HG03097 (cell line): ENCODE measurements at regions not wholly inside any gene's neighbourhood (a gene's known extent, or its start where the extent isn't known, plus 50 kb on each side); places are given as distances from the start of the nearest gene placed in this dataset.

Experiments used
- ATAC-seq: cut with Tn5 transposase; IDR thresholded peaks from one replicate; pipeline ENCODE4 v1.9.1; 2021; ENCODE audit not compliant: unreplicated experiment, low FRiP score

DNA sequence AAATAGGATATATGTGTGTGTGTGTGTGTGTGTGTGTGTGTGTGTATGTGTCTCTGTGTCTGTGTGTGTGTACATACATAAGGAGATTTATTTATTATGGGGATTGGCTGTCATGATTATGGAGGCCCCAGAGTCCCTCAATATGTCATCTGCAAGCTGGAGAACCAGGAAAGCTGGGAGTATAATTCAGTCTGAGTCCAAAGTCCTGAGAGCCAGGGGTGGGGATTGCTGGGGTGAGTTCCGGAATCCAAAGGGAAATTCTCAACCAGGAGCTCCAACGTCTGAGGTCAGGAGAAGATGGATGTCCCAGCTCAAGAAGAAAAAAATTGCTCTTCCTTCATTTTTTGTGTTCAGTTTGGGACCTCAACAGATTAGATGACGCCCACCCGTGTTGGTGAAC lies 50.7 kb upstream of the PLPP4 start:
- ATAC-seq: no peak
